ENCODE measurements at regions not wholly inside any gene's neighbourhood (a gene's known extent, or its start where the extent isn't known, plus 50 kb on each side); places are given as distances from the start of the nearest gene placed in this dataset.
A peak's percentile ranks its signal among the peaks of the same experiment; 100 is the strongest.

GRCh38 chr15:53384417-53384816, 375.0 kb downstream of the WDR72 start:
- DNase-seq (ENCODE audit: extremely low read depth, insufficient read length) = no peak

DNA sequence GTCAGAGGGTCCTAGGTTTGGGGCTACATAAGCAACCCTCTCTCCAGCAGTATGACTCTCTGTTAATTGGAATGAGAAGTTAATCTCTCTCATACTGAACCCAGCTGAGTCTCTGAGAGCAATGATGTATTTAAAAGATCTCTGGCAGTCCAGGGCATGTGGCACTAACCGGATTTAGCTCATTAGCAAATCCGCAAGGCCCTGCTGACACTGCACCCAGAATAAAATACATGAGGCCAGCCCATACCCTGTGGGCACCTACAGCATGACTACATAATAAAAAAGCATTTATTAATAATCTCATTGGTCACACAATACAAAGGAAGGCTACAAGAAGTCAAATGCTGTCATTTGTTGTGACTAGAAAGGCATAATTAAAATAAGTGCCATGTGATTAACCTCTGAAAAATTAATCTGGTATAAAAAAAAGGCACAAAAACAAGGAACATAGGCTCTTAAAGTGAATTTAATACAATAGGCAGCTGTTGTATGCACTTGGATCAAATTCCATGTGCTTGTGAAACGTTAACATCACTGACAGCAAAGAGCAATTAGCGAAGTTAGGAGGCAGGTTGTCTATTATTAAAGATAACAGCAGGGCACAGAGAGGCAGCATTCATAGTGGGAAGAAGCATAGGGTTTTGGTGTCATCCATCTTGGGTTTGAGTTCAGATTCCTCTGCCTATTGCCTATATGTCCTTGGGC, 381.2 kb downstream of the WDR72 start:
- H3K36me3 ChIP-seq (ENCODE audit: control insufficient read depth, insufficient read depth, low read length) = no peaks in the 10 kb centered on the region
- H3K4me3 ChIP-seq (replicated peaks; ENCODE audit: low read depth, low read length) = no peak overlapping the region
- no peak for DNase-seq (ENCODE audit: extremely low read depth, insufficient read length)
- TF ChIP-seq CTCF (IDR thresholded peaks at IDR 0.05; ENCODE audit: insufficient read depth, low read length, poor library complexity, severe bottlenecking) = no peak
- H3K27me3 ChIP-seq (replicated peaks; ENCODE audit: control insufficient read depth, insufficient read depth, low read length) = no peaks in the 10 kb centered on the region

More at GRCh38 chr15:53384417-53384816, 375.0 kb downstream of the WDR72 start:
- H3K27me3 ChIP-seq (replicated peaks; ENCODE audit: control insufficient read depth, insufficient read depth, low read length) = no peaks in the 10 kb centered on the region
- no peaks in the 10 kb centered on the region for H3K36me3 ChIP-seq (ENCODE audit: control insufficient read depth, insufficient read depth, low read length)
- TF ChIP-seq CTCF (IDR thresholded peaks at IDR 0.05; ENCODE audit: insufficient read depth, low read length, poor library complexity, severe bottlenecking) = peak; percentile 51
- no peak overlapping the region for H3K4me3 ChIP-seq (replicated peaks; ENCODE audit: low read depth, low read length)

- H3K27me3 ChIP-seq (replicated peaks; ENCODE audit: control insufficient read depth, insufficient read depth, low read length) = no peaks in the 10 kb centered on the region
- no peak overlapping the region for H3K4me3 ChIP-seq (replicated peaks; ENCODE audit: low read depth, low read length)
- TF ChIP-seq CTCF (IDR thresholded peaks at IDR 0.05; ENCODE audit: insufficient read depth, low read length, poor library complexity, severe bottlenecking) = no peak
- DNase-seq (ENCODE audit: extremely low read depth, insufficient read length) = no peak
- no peaks in the 10 kb centered on the region for H3K36me3 ChIP-seq (ENCODE audit: control insufficient read depth, insufficient read depth, low read length)
These were observed 391.7 kb downstream of the WDR72 start for GRCh38 chr15:53367740-53368139.

DNA sequence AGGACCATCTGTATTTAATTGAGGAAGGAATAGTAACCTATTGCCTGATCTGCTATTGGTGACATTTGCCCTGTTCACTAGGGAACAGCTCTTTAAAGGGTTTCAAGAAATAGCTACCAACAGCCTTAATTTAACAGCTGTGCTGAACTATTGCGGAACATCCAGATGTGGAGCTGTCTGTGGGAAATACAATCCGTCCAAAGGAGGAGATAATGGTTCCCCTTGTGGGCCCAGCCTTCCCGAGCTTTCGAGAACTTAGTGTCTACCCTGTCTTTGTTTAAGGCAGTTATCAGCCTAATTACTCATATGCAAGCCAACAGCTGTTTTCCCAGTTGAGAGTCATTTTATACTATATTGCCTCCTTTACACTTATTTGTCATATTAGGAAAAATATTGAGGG, 398.6 kb downstream of the WDR72 start:
- no peaks in the 10 kb centered on the region for H3K36me3 ChIP-seq (ENCODE audit: control insufficient read depth, insufficient read depth, low read length)
- H3K27me3 ChIP-seq (replicated peaks; ENCODE audit: control insufficient read depth, insufficient read depth, low read length) = no peaks in the 10 kb centered on the region; the same call in 1 of the 2 replicates
- no peak for TF ChIP-seq CTCF (IDR thresholded peaks at IDR 0.05; ENCODE audit: insufficient read depth, low read length, poor library complexity, severe bottlenecking)
- no peak overlapping the region for H3K4me3 ChIP-seq (replicated peaks; ENCODE audit: low read depth, low read length)
- no peak for DNase-seq (ENCODE audit: extremely low read depth, insufficient read length)

DNA sequence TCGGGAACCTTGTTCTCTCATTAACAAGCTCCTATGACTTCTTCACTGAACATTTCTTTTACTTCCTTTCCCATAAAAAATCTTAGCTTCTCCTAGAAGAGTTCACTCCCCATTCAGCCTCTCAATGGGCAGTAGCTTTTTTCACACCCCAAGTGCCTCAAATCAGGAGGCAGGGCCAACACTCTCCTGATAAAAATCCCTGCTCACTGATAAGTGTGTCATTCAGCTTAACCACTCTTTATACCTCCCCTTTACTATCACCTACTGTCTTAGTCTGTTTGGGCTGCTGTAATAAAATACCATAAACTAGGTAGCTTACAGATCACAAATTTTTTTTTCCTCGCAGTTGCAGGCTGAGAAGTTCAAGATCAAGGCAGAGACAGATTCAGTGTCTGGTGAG, 400.4 kb downstream of the WDR72 start:
- no peak for TF ChIP-seq CTCF (IDR thresholded peaks at IDR 0.05; ENCODE audit: insufficient read depth, low read length, poor library complexity, severe bottlenecking)
- Histone ChIP-seq H3K36me3 (ENCODE audit: control insufficient read depth, insufficient read depth, low read length) (no peaks in the 10 kb centered on the region), H3K27me3 (replicated peaks; ENCODE audit: control insufficient read depth, insufficient read depth, low read length) (no peaks in the 10 kb centered on the region; the same call in 1 of the 2 replicates), H3K4me3 (replicated peaks; ENCODE audit: low read depth, low read length) (no peak overlapping the region)
- DNase-seq (ENCODE audit: extremely low read depth, insufficient read length) = no peak
